ENCODE measurements at regions not wholly inside any gene's neighbourhood (a gene's known extent, or its start where the extent isn't known, plus 50 kb on each side); places are given as distances from the start of the nearest gene placed in this dataset.

DNA sequence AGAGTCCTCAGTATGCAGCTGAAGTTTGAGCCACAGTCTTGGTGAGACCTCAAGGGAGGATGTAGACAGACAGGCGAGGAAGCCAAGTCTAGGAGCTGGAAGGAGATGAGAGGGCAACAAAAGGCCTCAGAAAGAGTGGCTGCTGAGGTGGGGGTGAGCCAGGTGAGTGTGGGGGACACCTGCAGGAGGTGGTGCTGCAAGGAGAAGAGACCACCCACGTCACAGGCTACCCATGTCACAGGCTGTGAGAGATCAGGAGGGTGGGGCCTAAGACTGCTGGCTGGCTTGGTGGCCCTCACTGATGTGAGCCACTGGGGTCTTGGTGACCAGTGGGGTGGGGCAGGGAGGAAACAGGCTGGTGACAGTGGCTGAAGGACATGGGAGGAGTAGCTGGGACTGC lies 97.3 kb downstream of the KIF26A start:
- WGBS (ENCODE audit: insufficient coverage): 51% methylated on average over 2 of the region's 2 CpGs
- DNase-seq: no peak
- H3K27me3 ChIP-seq (replicated peaks in 1 of 4; ENCODE audit: control extremely low read depth in 1 of 4, control insufficient read depth in 3 of 4, insufficient read depth in 4 of 4, low read length in 3 of 4): peaks cover 0 to 12% (median 2%) of the 10 kb centered on the region in 4 experiments
- Mint-ChIP-seq H3K9me3 (ENCODE audit: insufficient read depth) (peaks cover 20% of the 10 kb centered on the region), H3K4me3 (no peak overlapping the region), H3K27me3 (peaks cover 23% of the 10 kb centered on the region), H3K27ac (no peak overlapping the region), H3K4me1 (peaks cover 4% of the 10 kb centered on the region)
- H3K4me1 ChIP-seq (ENCODE audit: control insufficient read depth in 2 of 2, insufficient read depth in 2 of 2, low read length in 2 of 2): peaks cover 0 to 4% of the 10 kb centered on the region in 2 donors
- peaks cover 0 to 53% (median 18%) of the 10 kb centered on the region in 3 donors for H3K9me3 ChIP-seq (ENCODE audit: control extremely low read depth in 1 of 3, control insufficient read depth in 2 of 3, insufficient read depth in 1 of 3, low read length in 2 of 3)
- TF ChIP-seq, protein P1, sequence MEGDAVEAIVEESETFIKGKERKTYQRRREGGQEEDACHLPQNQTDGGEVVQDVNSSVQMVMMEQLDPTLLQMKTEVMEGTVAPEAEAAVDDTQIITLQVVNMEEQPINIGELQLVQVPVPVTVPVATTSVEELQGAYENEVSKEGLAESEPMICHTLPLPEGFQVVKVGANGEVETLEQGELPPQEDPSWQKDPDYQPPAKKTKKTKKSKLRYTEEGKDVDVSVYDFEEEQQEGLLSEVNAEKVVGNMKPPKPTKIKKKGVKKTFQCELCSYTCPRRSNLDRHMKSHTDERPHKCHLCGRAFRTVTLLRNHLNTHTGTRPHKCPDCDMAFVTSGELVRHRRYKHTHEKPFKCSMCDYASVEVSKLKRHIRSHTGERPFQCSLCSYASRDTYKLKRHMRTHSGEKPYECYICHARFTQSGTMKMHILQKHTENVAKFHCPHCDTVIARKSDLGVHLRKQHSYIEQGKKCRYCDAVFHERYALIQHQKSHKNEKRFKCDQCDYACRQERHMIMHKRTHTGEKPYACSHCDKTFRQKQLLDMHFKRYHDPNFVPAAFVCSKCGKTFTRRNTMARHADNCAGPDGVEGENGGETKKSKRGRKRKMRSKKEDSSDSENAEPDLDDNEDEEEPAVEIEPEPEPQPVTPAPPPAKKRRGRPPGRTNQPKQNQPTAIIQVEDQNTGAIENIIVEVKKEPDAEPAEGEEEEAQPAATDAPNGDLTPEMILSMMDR (IDR thresholded peaks at IDR 0.05): no peak
- no peak for TF ChIP-seq EZH2 (IDR thresholded peaks at IDR 0.05; ENCODE audit: borderline replicate concordance, insufficient read depth, low read depth, low read length, poor library complexity, severe bottlenecking)
- no peak overlapping the region for H3K4me3 ChIP-seq (ENCODE audit: control extremely low read depth in 1 of 5, extremely low read depth in 1 of 5, insufficient read depth in 1 of 5, low read depth in 2 of 5, low read length in 4 of 5)
- CTCF ChIA-PET: no interaction called here
- no peaks in the 10 kb centered on the region for H3K79me2 ChIP-seq (ENCODE audit: control insufficient read depth, insufficient read depth, low read length)
- POLR2A ChIA-PET: no interaction called here
- no peaks in the 10 kb centered on the region for H4K20me1 ChIP-seq (ENCODE audit: control insufficient read depth, insufficient read depth, low read length, poor library complexity, severe bottlenecking)
- no peak overlapping the region for H3K4me2 ChIP-seq (replicated peaks; ENCODE audit: low read depth, low read length, poor library complexity, severe bottlenecking)
- no peak overlapping the region for H3K27ac ChIP-seq (ENCODE audit: low read length in 2 of 2)
- no peak for ATAC-seq (ENCODE audit: low read depth)
- H3K9ac ChIP-seq (ENCODE audit: low read length): no peak overlapping the region
- intact Hi-C loops (cut with micrococcal nuclease): no loop called here
- H2AFZ ChIP-seq (ENCODE audit: insufficient read depth, low read depth, low read length, poor library complexity, severe bottlenecking): no peak overlapping the region
- no peaks in the 10 kb centered on the region for H3K36me3 ChIP-seq (replicated peaks in 1 of 2; ENCODE audit: control extremely low read depth in 1 of 2, control insufficient read depth in 1 of 2, extremely low read depth in 1 of 2, insufficient read depth in 2 of 2, low read length in 1 of 2)

DNA sequence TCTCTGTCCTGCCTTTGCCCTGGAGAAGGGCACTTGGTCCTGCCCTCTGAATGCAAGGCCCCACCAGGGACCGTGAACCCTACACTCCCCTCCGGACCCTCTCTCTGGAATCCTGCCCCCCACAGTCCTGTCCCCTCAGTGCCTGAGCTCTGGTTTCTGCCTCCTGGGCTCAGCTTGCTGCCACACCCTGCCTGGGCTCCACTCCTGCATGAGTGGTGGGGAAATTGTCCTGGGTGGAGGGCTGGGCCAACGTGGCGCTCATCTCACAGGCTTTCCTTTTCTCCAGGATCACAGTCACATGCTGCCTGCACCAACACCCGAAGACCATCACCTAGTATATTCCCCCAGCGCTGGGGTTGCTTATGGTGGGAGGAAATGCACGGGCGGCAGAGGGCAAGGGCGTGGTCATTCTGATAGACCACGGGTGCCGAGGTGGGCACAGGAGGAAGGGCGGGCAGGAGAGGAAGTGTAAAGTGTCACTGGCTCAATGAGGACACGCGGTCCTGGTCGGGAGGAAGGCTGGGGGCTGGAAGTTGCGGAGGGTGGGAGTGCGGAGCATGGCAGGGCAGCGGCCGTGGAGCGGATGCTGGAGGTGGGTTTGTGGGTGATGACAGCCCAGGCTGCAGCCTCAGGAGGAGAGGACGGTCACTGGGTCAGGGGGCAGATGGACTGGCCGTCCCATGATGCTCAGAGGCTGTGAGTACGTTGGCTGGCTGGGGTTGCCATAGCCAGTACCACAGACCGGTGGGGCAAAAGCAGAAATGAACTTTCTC lies 99.5 kb downstream of the KIF26A start:
- H3K27ac Mint-ChIP-seq: no peak overlapping the region
- no peak for DNase-seq
- H3K27me3 ChIP-seq (replicated peaks in 1 of 4; ENCODE audit: control extremely low read depth in 1 of 4, control insufficient read depth in 3 of 4, insufficient read depth in 4 of 4, low read length in 3 of 4): peaks cover 0 to 12% (median 2%) of the 10 kb centered on the region in 4 experiments

More for the DNA sequence above, 99.5 kb downstream of the KIF26A start:
- Mint-ChIP-seq H3K4me1 (peaks cover 5% of the 10 kb centered on the region), H3K27me3 (peaks cover 24% of the 10 kb centered on the region), H3K4me3 (no peak overlapping the region), H3K9me3 (ENCODE audit: insufficient read depth) (peaks cover 20% of the 10 kb centered on the region)
- peaks cover 0 to 41% (median 17%) of the 10 kb centered on the region in 3 donors for H3K9me3 ChIP-seq (ENCODE audit: control extremely low read depth in 1 of 3, control insufficient read depth in 2 of 3, insufficient read depth in 1 of 3, low read length in 2 of 3)
- no peak overlapping the region for H2AFZ ChIP-seq (ENCODE audit: insufficient read depth, low read depth, low read length, poor library complexity, severe bottlenecking)
- H3K4me3 ChIP-seq (ENCODE audit: control extremely low read depth in 1 of 5, extremely low read depth in 1 of 5, insufficient read depth in 1 of 5, low read depth in 2 of 5, low read length in 4 of 5): no peak overlapping the region
- no peaks in the 10 kb centered on the region for H3K36me3 ChIP-seq (replicated peaks in 1 of 2; ENCODE audit: control extremely low read depth in 1 of 2, control insufficient read depth in 1 of 2, extremely low read depth in 1 of 2, insufficient read depth in 2 of 2, low read length in 1 of 2)
- H3K79me2 ChIP-seq (ENCODE audit: control insufficient read depth, insufficient read depth, low read length): no peaks in the 10 kb centered on the region
- no peak overlapping the region for H3K9ac ChIP-seq (ENCODE audit: low read length)
- H3K4me1 ChIP-seq (ENCODE audit: control insufficient read depth in 2 of 2, insufficient read depth in 2 of 2, low read length in 2 of 2): peaks cover 0 to 4% of the 10 kb centered on the region in 2 donors
- H3K4me2 ChIP-seq (replicated peaks; ENCODE audit: low read depth, low read length, poor library complexity, severe bottlenecking): no peak overlapping the region
- ChIA-PET CTCF (no interaction called here), POLR2A (no interaction called here)
- H3K27ac ChIP-seq (ENCODE audit: low read length in 2 of 2): no peak overlapping the region
- TF ChIP-seq, protein P1 (IDR thresholded peaks at IDR 0.05): no peak
- TF ChIP-seq EZH2 (IDR thresholded peaks at IDR 0.05; ENCODE audit: borderline replicate concordance, insufficient read depth, low read depth, low read length, poor library complexity, severe bottlenecking): no peak
- ATAC-seq (ENCODE audit: low read depth): no peak
- H4K20me1 ChIP-seq (ENCODE audit: control insufficient read depth, insufficient read depth, low read length, poor library complexity, severe bottlenecking): no peaks in the 10 kb centered on the region
- 73% methylated on average over 20 of the region's 24 CpGs for WGBS (ENCODE audit: insufficient coverage)
- intact Hi-C loops (cut with micrococcal nuclease): no loop called here
